ENCODE measurements at regions not wholly inside any gene's neighbourhood (a gene's known extent, or its start where the extent isn't known, plus 50 kb on each side); places are given as distances from the start of the nearest gene placed in this dataset.

GRCh38 chr6:67722861-67723261 lies 912.2 kb upstream of the ADGRB3 start:
- ChIA-PET CTCF (ENCODE audit: partially characterized antibody) (no interaction called here), POLR2A (ENCODE audit: partially characterized antibody) (no interaction called here)
- FAIRE-seq (no peak), DNase-seq (ENCODE audit: low read depth in 1 of 2, low spot score in 2 of 2) (peak in 1 of 2 experiments; percentile 34)
- H3K18ac ChIP-seq (ENCODE audit: extremely low read depth, low read length), result no peak overlapping the region
- no peak overlapping the region for H4K91ac ChIP-seq (replicated peaks; ENCODE audit: insufficient read length, low read length)
- no peaks in the 10 kb centered on the region for H3K79me2 ChIP-seq (ENCODE audit: control insufficient read depth in 1 of 2, insufficient read depth in 2 of 2, low read length in 2 of 2)
- H2AK5ac ChIP-seq (ENCODE audit: low read depth, low read length), result no peak overlapping the region
- no peak overlapping the region for H2AFZ ChIP-seq (ENCODE audit: low read length)
- no peak overlapping the region for H3K4me2 ChIP-seq (ENCODE audit: insufficient read depth in 1 of 2, low read depth in 2 of 2, low read length in 2 of 2)
- WGBS, 2 experiments (ENCODE audit: extremely low coverage in 1 of 2, insufficient coverage in 1 of 2, insufficient read length in 1 of 2, insufficient replicate concordance in 2 of 2, low coverage in 1 of 2, low lambda C conversion rate in 2 of 2, missing lambda C conversion rate in 1 of 2), result 83% methylated on average over 13 of the region's 14 CpGs; no CpG with 5 or more reads in 1 of the 2 experiments
- H3K9ac ChIP-seq (replicated peaks in 1 of 4; ENCODE audit: extremely low read depth in 1 of 4, low read depth in 3 of 4, low read length in 3 of 4), result no peak overlapping the region
- H2BK12ac ChIP-seq (ENCODE audit: low read depth, low read length), result no peak overlapping the region
- no peak overlapping the region for H4K5ac ChIP-seq (ENCODE audit: insufficient read length, low read depth, low read length)
- no peak overlapping the region for H2BK20ac ChIP-seq (ENCODE audit: low read length)
- no peak overlapping the region for H2BK120ac ChIP-seq (replicated peaks; ENCODE audit: low read depth, low read length)
- H4K20me1 ChIP-seq (replicated peaks in 1 of 2; ENCODE audit: control insufficient read depth in 1 of 2, insufficient read depth in 2 of 2, low read length in 2 of 2), result no peaks in the 10 kb centered on the region
- H3K9me3 ChIP-seq (ENCODE audit: insufficient read depth in 2 of 2, low read depth in 1 of 2, low read length in 1 of 2), result peaks cover 12 to 14% of the 10 kb centered on the region in 2 experiments; a peak in 3 of 4 replicates
- H3K23me2 ChIP-seq (ENCODE audit: low read depth, low read length), result no peaks in the 10 kb centered on the region
- TF ChIP-seq SRF (IDR thresholded peaks at IDR 0.05; ENCODE audit: low read depth, low read length) (no peak), SP4 (IDR thresholded peaks at IDR 0.05; ENCODE audit: low read length) (no peak), MAFK (IDR thresholded peaks at IDR 0.05; ENCODE audit: low read depth, low read length) (no peak), CHD1 (IDR thresholded peaks at IDR 0.05; ENCODE audit: low read depth, low read length) (no peak), RNF2 (IDR thresholded peaks at IDR 0.05; ENCODE audit: borderline replicate concordance, low read depth, low read length, missing control alignments, poor library complexity, severe bottlenecking) (no peak), POLR2AphosphoS5 (IDR thresholded peaks at IDR 0.05; ENCODE audit: low read depth, low read length) (no peak), BACH1 (IDR thresholded peaks at IDR 0.05; ENCODE audit: low read length) (no peak), RFX5 (IDR thresholded peaks at IDR 0.05; ENCODE audit: borderline replicate concordance, low read depth, low read length) (no peak), ATF2 (IDR thresholded peaks at IDR 0.05; ENCODE audit: low read length) (no peak), BRCA1 (IDR thresholded peaks at IDR 0.05; ENCODE audit: low read depth, low read length) (no peak), ZNF274 (IDR thresholded peaks at IDR 0.05; ENCODE audit: borderline replicate concordance, extremely low read depth, low read length) (no peak), CBX5 (IDR thresholded peaks at IDR 0.05; ENCODE audit: low read depth, low read length) (no peak), RXRA (IDR thresholded peaks at IDR 0.05; ENCODE audit: insufficient read depth, low read depth, low read length) (no peak), RAD21 (IDR thresholded peaks at IDR 0.05 in 1 of 2, conservative IDR thresholded peaks at IDR 0.05 in 1 of 2; ENCODE audit: low read depth in 2 of 2, low read length in 2 of 2) (no peak)
- H3K4ac ChIP-seq (replicated peaks; ENCODE audit: insufficient read length, low read depth, low read length), result no peak overlapping the region
- H3K14ac ChIP-seq (ENCODE audit: insufficient read length), result no peak overlapping the region
- no peaks in the 10 kb centered on the region for H3K4me1 ChIP-seq (replicated peaks in 1 of 4; ENCODE audit: control insufficient read depth in 3 of 4, insufficient read depth in 4 of 4, low read length in 3 of 4)
- H3K79me1 ChIP-seq (ENCODE audit: low read depth, low read length), result no peaks in the 10 kb centered on the region
- no peak overlapping the region for H2BK15ac ChIP-seq (ENCODE audit: low read length)
- no peaks in the 10 kb centered on the region for H3K27me3 ChIP-seq (replicated peaks in 1 of 4; ENCODE audit: control insufficient read depth in 3 of 4, extremely low read depth in 1 of 4, insufficient read depth in 3 of 4, low read length in 3 of 4)
- peaks cover 0 to 6% (median 0%) of the 10 kb centered on the region in 4 experiments; a peak in 1 of 8 replicates for H3K36me3 ChIP-seq (ENCODE audit: control insufficient read depth in 2 of 4, insufficient read depth in 4 of 4, low read length in 3 of 4)
- H4K8ac ChIP-seq (ENCODE audit: extremely low read depth, insufficient read depth, low read length), result no peak overlapping the region
- no peak overlapping the region for H3K27ac ChIP-seq (ENCODE audit: low read depth, low read length)
- no peak overlapping the region for H3K4me3 ChIP-seq (ENCODE audit: extremely low read depth in 1 of 4, insufficient read depth in 2 of 4, low read depth in 3 of 4, low read length in 4 of 4)
- H2BK5ac ChIP-seq (ENCODE audit: low read depth, low read length), result no peak overlapping the region
- no peak overlapping the region for H3K23ac ChIP-seq (ENCODE audit: insufficient read length)
- H3K56ac ChIP-seq (replicated peaks; ENCODE audit: insufficient read length, low read depth, low read length), result no peak overlapping the region

Data from H1 (cell line).